ENCODE measurements at regions not wholly inside any gene's neighbourhood (a gene's known extent, or its start where the extent isn't known, plus 50 kb on each side); places are given as distances from the start of the nearest gene placed in this dataset.

DNA sequence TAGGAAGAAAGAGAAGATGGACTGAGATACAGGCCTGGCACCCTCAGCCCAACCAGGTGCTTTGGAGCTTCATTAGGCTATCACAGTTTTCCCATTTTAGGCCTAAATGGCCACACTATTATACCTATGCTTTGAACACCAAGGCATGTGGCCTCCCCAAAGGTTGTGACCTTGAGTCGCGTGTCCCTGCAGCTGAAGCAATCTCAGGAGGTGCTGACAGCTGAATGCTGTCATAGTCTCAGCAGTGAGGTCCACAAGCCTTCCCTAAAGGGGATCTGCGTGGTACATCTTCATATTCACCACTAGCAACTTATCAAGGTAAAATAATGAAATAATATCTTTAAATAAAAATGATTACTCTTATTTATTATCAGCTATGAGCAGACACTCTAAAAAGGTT lies 707.9 kb upstream of the NRSN1 start:
- H2AFZ ChIP-seq (ENCODE audit: low read length) = no peak overlapping the region
- no peaks in the 10 kb centered on the region for H4K20me1 ChIP-seq (ENCODE audit: insufficient read depth, low read length)
- H3K79me2 ChIP-seq (ENCODE audit: insufficient read depth, low read length) = no peaks in the 10 kb centered on the region
- no peak overlapping the region for H3K4me3 ChIP-seq (ENCODE audit: insufficient read depth, low read length)
- no peaks in the 10 kb centered on the region for H3K4me1 ChIP-seq (ENCODE audit: insufficient read depth, low read length)
- no peaks in the 10 kb centered on the region for H3K9me3 ChIP-seq (ENCODE audit: low read depth, low read length)
- TF ChIP-seq, protein P1, sequence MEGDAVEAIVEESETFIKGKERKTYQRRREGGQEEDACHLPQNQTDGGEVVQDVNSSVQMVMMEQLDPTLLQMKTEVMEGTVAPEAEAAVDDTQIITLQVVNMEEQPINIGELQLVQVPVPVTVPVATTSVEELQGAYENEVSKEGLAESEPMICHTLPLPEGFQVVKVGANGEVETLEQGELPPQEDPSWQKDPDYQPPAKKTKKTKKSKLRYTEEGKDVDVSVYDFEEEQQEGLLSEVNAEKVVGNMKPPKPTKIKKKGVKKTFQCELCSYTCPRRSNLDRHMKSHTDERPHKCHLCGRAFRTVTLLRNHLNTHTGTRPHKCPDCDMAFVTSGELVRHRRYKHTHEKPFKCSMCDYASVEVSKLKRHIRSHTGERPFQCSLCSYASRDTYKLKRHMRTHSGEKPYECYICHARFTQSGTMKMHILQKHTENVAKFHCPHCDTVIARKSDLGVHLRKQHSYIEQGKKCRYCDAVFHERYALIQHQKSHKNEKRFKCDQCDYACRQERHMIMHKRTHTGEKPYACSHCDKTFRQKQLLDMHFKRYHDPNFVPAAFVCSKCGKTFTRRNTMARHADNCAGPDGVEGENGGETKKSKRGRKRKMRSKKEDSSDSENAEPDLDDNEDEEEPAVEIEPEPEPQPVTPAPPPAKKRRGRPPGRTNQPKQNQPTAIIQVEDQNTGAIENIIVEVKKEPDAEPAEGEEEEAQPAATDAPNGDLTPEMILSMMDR (IDR thresholded peaks at IDR 0.05; ENCODE audit: extremely low read depth, low read depth, low read length) = no peak
- H3K27ac ChIP-seq (ENCODE audit: low read depth, low read length) = no peak overlapping the region
- DNase-seq (ENCODE audit: insufficient read length, low spot score, missing footprints) = no peak
- H3K27me3 ChIP-seq (ENCODE audit: insufficient read depth, low read length) = no peaks in the 10 kb centered on the region
- H3K36me3 ChIP-seq (ENCODE audit: insufficient read depth, low read length) = no peaks in the 10 kb centered on the region
- H3K4me2 ChIP-seq (ENCODE audit: insufficient read depth, low read length) = no peak overlapping the region

GRCh38 chr6:23419046-23419445 lies 707.0 kb upstream of the NRSN1 start:
- Histone ChIP-seq H3K79me2 (ENCODE audit: insufficient read depth, low read length) (no peaks in the 10 kb centered on the region), H3K27me3 (ENCODE audit: insufficient read depth, low read length) (no peaks in the 10 kb centered on the region), H3K4me3 (ENCODE audit: insufficient read depth, low read length) (no peak overlapping the region), H4K20me1 (ENCODE audit: insufficient read depth, low read length) (no peaks in the 10 kb centered on the region), H3K4me1 (ENCODE audit: insufficient read depth, low read length) (no peaks in the 10 kb centered on the region), H3K27ac (ENCODE audit: low read depth, low read length) (no peak overlapping the region), H3K36me3 (ENCODE audit: insufficient read depth, low read length) (no peaks in the 10 kb centered on the region), H3K4me2 (ENCODE audit: insufficient read depth, low read length) (no peak overlapping the region), H3K9me3 (ENCODE audit: low read depth, low read length) (no peaks in the 10 kb centered on the region), H2AFZ (ENCODE audit: low read length) (no peak overlapping the region)
- TF ChIP-seq, protein P1 (IDR thresholded peaks at IDR 0.05; ENCODE audit: extremely low read depth, low read depth, low read length) = no peak
- DNase-seq (ENCODE audit: insufficient read length, low spot score, missing footprints) = no peak

DNA sequence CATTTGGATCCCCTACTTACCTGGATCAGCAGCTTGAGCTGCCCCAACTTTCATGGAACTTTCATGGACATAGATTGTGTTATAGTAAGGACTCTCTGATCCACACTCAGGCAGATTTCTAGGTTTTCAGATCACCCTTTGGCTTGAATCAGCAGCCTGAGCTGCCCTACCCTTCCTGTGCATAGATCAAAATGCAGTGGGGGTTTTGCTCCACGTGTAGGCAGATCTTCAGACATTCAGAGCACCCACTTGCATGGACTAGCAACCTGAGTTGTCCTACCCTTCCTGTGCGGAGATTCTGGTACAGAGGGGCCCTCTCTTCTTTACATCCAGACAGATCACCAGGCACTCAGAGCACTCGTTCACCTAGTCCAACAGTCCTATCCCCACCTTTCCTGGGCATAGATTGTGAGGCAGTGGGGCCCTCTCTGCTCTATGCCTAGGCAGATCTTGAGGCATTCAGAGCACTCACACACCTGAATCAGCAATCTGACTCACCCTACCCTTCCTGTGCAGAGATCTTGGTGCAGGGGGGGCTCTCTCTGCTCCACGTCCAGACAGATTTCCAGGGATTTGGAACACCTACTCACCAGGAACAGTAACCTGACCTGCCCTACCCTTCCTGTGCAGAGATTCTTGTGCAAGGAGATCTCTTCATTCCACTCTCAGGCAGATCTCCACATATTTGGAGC lies 705.2 kb upstream of the NRSN1 start:
- TF ChIP-seq, protein P1 (IDR thresholded peaks at IDR 0.05; ENCODE audit: extremely low read depth, low read depth, low read length) = no peak

GRCh38 chr6:23424584-23424983 lies 701.4 kb upstream of the NRSN1 start:
- Histone ChIP-seq H3K9me3 (ENCODE audit: low read depth, low read length) (no peaks in the 10 kb centered on the region), H3K4me3 (ENCODE audit: insufficient read depth, low read length) (no peak overlapping the region), H2AFZ (ENCODE audit: low read length) (no peak overlapping the region), H3K36me3 (ENCODE audit: insufficient read depth, low read length) (no peaks in the 10 kb centered on the region), H3K27ac (ENCODE audit: low read depth, low read length) (no peak overlapping the region), H3K79me2 (ENCODE audit: insufficient read depth, low read length) (no peaks in the 10 kb centered on the region), H3K4me2 (ENCODE audit: insufficient read depth, low read length) (no peak overlapping the region), H3K4me1 (ENCODE audit: insufficient read depth, low read length) (no peaks in the 10 kb centered on the region), H3K27me3 (ENCODE audit: insufficient read depth, low read length) (no peaks in the 10 kb centered on the region), H4K20me1 (ENCODE audit: insufficient read depth, low read length) (no peaks in the 10 kb centered on the region)
- no peak for DNase-seq (ENCODE audit: insufficient read length, low spot score, missing footprints)
- TF ChIP-seq, protein P1 (IDR thresholded peaks at IDR 0.05; ENCODE audit: extremely low read depth, low read depth, low read length) = no peak

More for the DNA sequence above, 705.2 kb upstream of the NRSN1 start:
- no peak overlapping the region for H3K4me3 ChIP-seq (ENCODE audit: insufficient read depth, low read length)
- H3K27ac ChIP-seq (ENCODE audit: low read depth, low read length) = no peak overlapping the region
- no peaks in the 10 kb centered on the region for H3K36me3 ChIP-seq (ENCODE audit: insufficient read depth, low read length)
- H3K27me3 ChIP-seq (ENCODE audit: insufficient read depth, low read length) = no peaks in the 10 kb centered on the region
- H4K20me1 ChIP-seq (ENCODE audit: insufficient read depth, low read length) = no peaks in the 10 kb centered on the region
- no peak overlapping the region for H2AFZ ChIP-seq (ENCODE audit: low read length)
- no peaks in the 10 kb centered on the region for H3K79me2 ChIP-seq (ENCODE audit: insufficient read depth, low read length)
- H3K4me1 ChIP-seq (ENCODE audit: insufficient read depth, low read length) = no peaks in the 10 kb centered on the region
- no peak overlapping the region for H3K4me2 ChIP-seq (ENCODE audit: insufficient read depth, low read length)
- no peaks in the 10 kb centered on the region for H3K9me3 ChIP-seq (ENCODE audit: low read depth, low read length)
- no peak for DNase-seq (ENCODE audit: insufficient read length, low spot score, missing footprints)

Data from osteoblast (primary cell).